Testis (tissue), 2 donors: ENCODE measurements at regions not wholly inside any gene's neighbourhood (a gene's known extent, or its start where the extent isn't known, plus 50 kb on each side); places are given as distances from the start of the nearest gene placed in this dataset.

Experiments
- DNase-seq: peaks from one replicate; pipeline ENCODE4 v3.0.0-alpha.2; 2019
- H3K27ac ChIP-seq, 2 donors: fragments of 200-600 bp; sonication (generic); one replicate each; pipeline ENCODE4 v1.5.1; 2019
- H3K27me3 ChIP-seq: fragments of 200-600 bp; sonication (generic); one replicate; pipeline ENCODE4 v1.5.1; 2019
- H3K36me3 ChIP-seq: fragments of 200-600 bp; sonication (generic); one replicate; pipeline ENCODE4 v1.5.1; 2017; ENCODE audit warnings: low read depth; ENCODE audit errors: missing control alignments
- H3K4me1 ChIP-seq: fragments of 200-600 bp; sonication (generic); one replicate; pipeline ENCODE4 v1.5.1; 2019
- H3K4me3 ChIP-seq, 2 donors: fragments of 200-600 bp; sonication (generic); one replicate each; pipeline ENCODE4 v1.5.1; 2017 to 2019
- H3K9me3 ChIP-seq: fragments of 200-600 bp; sonication (generic); one replicate; pipeline ENCODE4 v1.5.1; 2017
- POLR2A ChIP-seq: fragments of 450-650 bp; IDR thresholded peaks from one replicate; pipeline ENCODE4 v1.6.1; 2017; ENCODE audit warnings: antibody characterized with exemption, mild to moderate bottlenecking, moderate library complexity
- WGBS, 2 donors: methylation state at CpG; one replicate each; pipeline ENCODE4 v1.1.5; 2018; 5-methylcytosine and 5-hydroxymethylcytosine counted together
- intact Hi-C: fragments of 100-400 bp; cut with DNase I; formaldehyde crosslinking; loops from one replicate; pipeline ENCODE4 v1.15.1; 2023; ENCODE audit warnings: low total_unique reads
- TF ChIP-seq, protein P1 (sequence below), 3 experiments: fragments of 450-650 bp in 2 of 3; fragments of 200-600 bp in 1 of 3; sonication (generic) in 1 of 3; IDR thresholded peaks; one replicate each; pipeline ENCODE4 v1.5.1; 2016 to 2019; ENCODE audit warnings: antibody characterized with exemption in 3 of 3, mild to moderate bottlenecking in 2 of 3, moderate library complexity in 1 of 3

DNA sequence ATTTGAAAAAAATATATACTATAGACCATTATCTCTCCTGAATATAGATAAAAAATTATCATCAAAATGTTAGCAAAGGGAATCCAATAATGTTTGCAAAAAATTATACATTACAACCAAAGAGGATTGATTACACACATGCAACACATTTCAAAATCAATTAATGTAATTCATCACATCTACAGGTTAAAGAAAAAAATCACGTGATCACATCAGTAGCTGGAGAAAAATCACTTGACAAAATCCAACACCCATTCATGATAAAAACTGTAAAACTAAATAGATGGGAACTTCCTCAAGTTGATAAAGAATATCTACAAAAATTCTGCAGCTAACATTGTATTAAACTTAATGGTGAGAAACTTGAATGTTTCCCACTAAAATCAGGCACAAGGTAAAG is 1047.5 kb upstream of the CNTNAP5 start:
- DNase-seq: no peak
- WGBS, 2 donors: 81 to 83% methylated on average over 1 of the region's 1 CpG
- intact Hi-C loops: no loop called here
- no peaks in the 10 kb centered on the region for H3K4me1 ChIP-seq
- H3K9me3 ChIP-seq: no peaks in the 10 kb centered on the region
- no peaks in the 10 kb centered on the region for H3K27me3 ChIP-seq
- no peak for TF ChIP-seq POLR2A
- TF ChIP-seq, protein P1, sequence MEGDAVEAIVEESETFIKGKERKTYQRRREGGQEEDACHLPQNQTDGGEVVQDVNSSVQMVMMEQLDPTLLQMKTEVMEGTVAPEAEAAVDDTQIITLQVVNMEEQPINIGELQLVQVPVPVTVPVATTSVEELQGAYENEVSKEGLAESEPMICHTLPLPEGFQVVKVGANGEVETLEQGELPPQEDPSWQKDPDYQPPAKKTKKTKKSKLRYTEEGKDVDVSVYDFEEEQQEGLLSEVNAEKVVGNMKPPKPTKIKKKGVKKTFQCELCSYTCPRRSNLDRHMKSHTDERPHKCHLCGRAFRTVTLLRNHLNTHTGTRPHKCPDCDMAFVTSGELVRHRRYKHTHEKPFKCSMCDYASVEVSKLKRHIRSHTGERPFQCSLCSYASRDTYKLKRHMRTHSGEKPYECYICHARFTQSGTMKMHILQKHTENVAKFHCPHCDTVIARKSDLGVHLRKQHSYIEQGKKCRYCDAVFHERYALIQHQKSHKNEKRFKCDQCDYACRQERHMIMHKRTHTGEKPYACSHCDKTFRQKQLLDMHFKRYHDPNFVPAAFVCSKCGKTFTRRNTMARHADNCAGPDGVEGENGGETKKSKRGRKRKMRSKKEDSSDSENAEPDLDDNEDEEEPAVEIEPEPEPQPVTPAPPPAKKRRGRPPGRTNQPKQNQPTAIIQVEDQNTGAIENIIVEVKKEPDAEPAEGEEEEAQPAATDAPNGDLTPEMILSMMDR (IDR thresholded peaks at IDR 0.05): no peak
- no peak overlapping the region for H3K27ac ChIP-seq
- H3K4me3 ChIP-seq: no peak overlapping the region
- no peaks in the 10 kb centered on the region for H3K36me3 ChIP-seq

DNA sequence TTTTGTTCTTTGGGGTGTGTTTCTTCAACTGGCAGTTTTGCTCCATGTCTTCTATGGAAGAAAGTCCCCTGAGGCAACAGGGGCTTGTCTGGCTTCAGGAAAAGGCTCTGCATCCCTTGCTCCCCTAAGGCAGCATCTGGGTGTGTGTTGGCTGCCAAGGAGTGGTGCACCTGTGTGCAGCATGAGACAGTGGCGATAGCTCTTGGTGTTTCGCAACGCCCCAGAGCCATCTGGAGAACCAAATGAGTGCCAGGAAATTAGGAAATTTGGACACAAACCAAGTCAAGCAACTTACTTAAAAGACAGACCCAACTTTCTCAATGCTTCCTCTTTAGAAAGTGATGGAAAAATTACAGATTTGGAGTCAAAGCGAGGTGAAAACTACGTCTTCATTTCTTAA is 1044.4 kb upstream of the CNTNAP5 start:
- TF ChIP-seq, protein P1 (IDR thresholded peaks at IDR 0.05): no peak
- no peak for TF ChIP-seq POLR2A
- Histone ChIP-seq H3K4me1 (no peaks in the 10 kb centered on the region), H3K4me3 (no peak overlapping the region), H3K36me3 (no peaks in the 10 kb centered on the region), H3K27ac (no peak overlapping the region), H3K27me3 (no peaks in the 10 kb centered on the region), H3K9me3 (no peaks in the 10 kb centered on the region)
- no peak for DNase-seq
- 40 to 72% methylated on average over 5 of the region's 5 CpGs for WGBS, 2 donors
- intact Hi-C loops: no loop called here

DNA sequence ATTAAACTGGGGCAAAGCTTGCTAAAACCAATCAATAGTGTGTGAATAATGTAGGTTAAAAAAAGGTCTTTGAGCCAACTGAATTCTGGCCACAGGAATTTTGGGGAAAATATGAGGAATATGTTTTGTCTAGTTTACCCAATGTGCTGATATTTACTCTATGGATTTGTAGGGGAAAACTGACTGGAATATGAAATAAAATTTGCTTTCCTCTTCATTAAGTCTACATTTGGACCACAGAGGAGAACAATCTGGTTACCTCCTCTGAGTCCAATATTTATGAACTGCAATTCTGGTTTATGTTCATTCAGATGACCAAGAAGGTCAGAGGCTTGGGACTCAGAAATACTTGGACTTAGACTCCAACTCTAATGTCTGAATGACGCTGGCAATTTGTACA is 1042.2 kb upstream of the CNTNAP5 start:
- H3K27me3 ChIP-seq: no peaks in the 10 kb centered on the region

DNA sequence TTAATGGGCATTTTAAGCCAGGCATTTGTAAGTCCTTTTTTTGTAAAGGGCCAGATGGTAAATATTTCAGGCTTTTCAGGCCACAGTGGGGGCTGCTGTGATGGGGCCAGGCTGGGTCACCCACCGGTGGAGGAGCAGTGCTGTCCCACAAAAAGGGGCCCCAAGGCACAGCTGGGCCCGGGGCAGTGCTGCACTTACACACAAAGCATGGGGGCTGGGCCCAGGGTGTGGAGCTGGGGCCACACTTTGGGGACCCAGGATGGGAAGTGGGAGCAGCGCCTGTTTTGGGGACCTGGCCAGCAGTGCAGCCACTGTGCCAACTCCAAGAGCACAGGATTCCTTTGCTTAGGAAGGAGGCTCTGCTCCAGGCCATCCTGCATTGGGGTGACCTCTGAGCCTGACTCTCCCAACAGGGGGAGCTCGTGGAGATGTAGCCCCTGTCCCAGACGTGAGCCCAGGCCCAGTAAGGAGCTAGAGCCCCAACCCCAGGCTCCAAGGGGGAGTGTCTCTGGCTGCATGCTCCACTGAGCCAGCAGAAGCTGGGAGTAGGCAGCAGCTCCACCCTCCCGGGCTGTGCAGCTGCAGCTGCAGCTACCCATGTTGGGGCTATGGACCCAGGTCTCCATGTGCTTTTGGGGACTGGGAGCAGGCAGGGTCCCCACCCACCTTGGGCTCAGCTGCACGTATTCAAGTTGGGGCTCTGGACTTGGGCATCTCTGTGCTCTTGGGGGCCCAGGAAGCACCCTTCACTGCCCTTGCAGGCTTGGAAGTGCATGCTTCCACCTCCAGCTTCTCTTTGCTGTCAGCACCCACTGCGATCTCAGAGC is 1036.5 kb upstream of the CNTNAP5 start:
- no peak for DNase-seq
- WGBS, 2 donors: 68 to 80% methylated on average over 4 to 8 of the region's 8 CpGs
- Histone ChIP-seq H3K4me3 (no peak overlapping the region), H3K4me1 (no peaks in the 10 kb centered on the region), H3K27ac (no peak overlapping the region), H3K27me3 (no peaks in the 10 kb centered on the region), H3K9me3 (no peaks in the 10 kb centered on the region), H3K36me3 (no peaks in the 10 kb centered on the region)
- intact Hi-C loops: no loop called here
- TF ChIP-seq, protein P1 (IDR thresholded peaks at IDR 0.05): no peak
- no peak for TF ChIP-seq POLR2A

More for the DNA sequence above, 1042.2 kb upstream of the CNTNAP5 start:
- Histone ChIP-seq H3K4me1 (no peaks in the 10 kb centered on the region), H3K27ac (no peak overlapping the region), H3K4me3 (no peak overlapping the region), H3K36me3 (no peaks in the 10 kb centered on the region), H3K9me3 (no peaks in the 10 kb centered on the region)
- WGBS, 2 donors: 74 to 86% methylated on average over 1 of the region's 1 CpG
- intact Hi-C loops: no loop called here
- TF ChIP-seq, protein P1 (IDR thresholded peaks at IDR 0.05): no peak
- TF ChIP-seq POLR2A: no peak
- DNase-seq: no peak

DNA sequence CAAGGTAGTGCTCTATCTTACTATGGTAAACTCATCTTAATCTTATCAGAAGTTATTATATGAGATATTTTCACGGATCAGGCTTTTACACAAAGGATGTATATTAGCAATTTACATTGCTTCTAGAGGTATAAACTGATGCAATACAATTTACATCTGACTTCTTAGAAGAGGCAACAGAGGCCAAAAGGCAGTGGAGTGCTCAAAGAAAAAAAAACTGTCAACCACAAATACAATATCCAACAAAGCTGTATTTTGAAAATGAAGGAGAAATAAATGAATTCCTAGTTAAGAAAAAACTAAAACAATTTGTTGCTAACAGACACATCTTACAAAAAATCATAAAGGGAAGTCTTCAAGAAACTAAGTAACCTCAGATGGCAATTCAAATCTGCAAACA is 1031.5 kb upstream of the CNTNAP5 start:
- Histone ChIP-seq H3K4me1 (no peaks in the 10 kb centered on the region), H3K27me3 (no peaks in the 10 kb centered on the region), H3K9me3 (no peaks in the 10 kb centered on the region), H3K27ac (no peak overlapping the region), H3K36me3 (peaks cover 2% of the 10 kb centered on the region), H3K4me3 (no peak overlapping the region)
- no peak for TF ChIP-seq POLR2A
- TF ChIP-seq, protein P1 (IDR thresholded peaks at IDR 0.05): no peak
- WGBS, 2 donors: 81 to 97% methylated on average over 1 of the region's 1 CpG
- DNase-seq: no peak
- intact Hi-C loops: no loop called here
